HCT116 (cell line): ENCODE measurements at regions not wholly inside any gene's neighbourhood (a gene's known extent, or its start where the extent isn't known, plus 50 kb on each side); places are given as distances from the start of the nearest gene placed in this dataset.
"Not testable (repeated sequence)": the region's sequence is repeated elsewhere in the genome, so short reads cannot be mapped to it uniquely, and the experiment has no call there.

Source experiments
- ATAC-seq: fragments of 200-7000 bp; cut with Tn5 transposase; 2 replicates; pipeline ENCODE4 v1.9.1; 2020; ENCODE audit warnings: mild to moderate bottlenecking, moderate library complexity
- BruUV-seq: library from RNA; stranded (reverse); fragments of 400-500 nt; replicated peaks from 2 replicates; lab custom pipeline; 2021; lab: Mats Ljungman, UMichigan
- CTCF ChIA-PET: fragments of 300-600 bp; sonication (Branson Sonifier 250); formaldehyde crosslinking; loops from one replicate; lab custom pipeline; 2021; ENCODE audit warnings: antibody characterized with exemption; lab: Charles Lee
- POLR2A ChIA-PET: fragments of 300-600, 350-600 bp; sonication (Branson Sonifier 250); formaldehyde crosslinking; loops from one replicate; lab custom pipeline; 2021; ENCODE audit warnings: antibody characterized with exemption; lab: Charles Lee
- RAD21 ChIA-PET, 2 experiments: fragments of 300-600 bp; sonication (Branson Sonifier 250); formaldehyde crosslinking; loops; one replicate each; lab custom pipeline; 2023; ENCODE audit warnings: low total read pairs in 2 of 2; ENCODE audit not compliant: uncharacterized antibody in 2 of 2, unreplicated experiment in 2 of 2, low non-redundant PET in 1 of 2; lab: Charles Lee
- DNase-seq: peaks from one replicate; pipeline ENCODE4 v3.0.0-alpha.2; 2010; ENCODE audit warnings: low read depth, low spot score
- H2AFZ ChIP-seq: fragments of 200-600 bp; shearing (Covaris generic), sonication (generic); 2 replicates; pipeline ENCODE4 v1.6.1; 2017; ENCODE audit warnings: low read depth, mixed run types, mixed read lengths, antibody characterized with exemption, low read length; ENCODE audit not compliant: poor library complexity, severe bottlenecking
- H3K27ac ChIP-seq: 2 replicates; pipeline ENCODE4 v1.5.1; 2012; ENCODE audit warnings: low read depth, low read length
- H3K27me3 ChIP-seq: fragments of 200-600 bp; sonication (generic); 2 replicates; pipeline ENCODE4 v1.6.1; 2016; ENCODE audit warnings: mixed run types, low read length, mixed read lengths; ENCODE audit not compliant: insufficient read depth
- H3K36me3 ChIP-seq, 2 experiments: fragments of 200-500 bp in 1 of 2; fragments of 200-600 bp in 1 of 2; sonication (Bioruptor generic) in 1 of 2; sonication (generic) in 1 of 2; 2 replicates each; pipeline versions ENCODE4 v1.5.1 to v1.6.1; 2014 to 2016; ENCODE audit warnings: low read length in 2 of 2, inconsistent platforms in 1 of 2, mixed read lengths in 1 of 2, mixed run types in 1 of 2; ENCODE audit not compliant: insufficient read depth in 2 of 2, control insufficient read depth in 1 of 2
- H3K4me1 ChIP-seq, 2 experiments: fragments of 200-600 bp in 1 of 2; sonication (generic) in 1 of 2; 2 replicates each; pipeline versions ENCODE4 v1.5.1 to v1.6.1; 2012 to 2017; ENCODE audit warnings: low read length in 2 of 2, inconsistent platforms in 1 of 2, mild to moderate bottlenecking in 1 of 2, mixed read lengths in 1 of 2, mixed run types in 1 of 2, moderate library complexity in 1 of 2; ENCODE audit not compliant: insufficient read depth in 2 of 2, control insufficient read depth in 1 of 2
- H3K4me2 ChIP-seq: fragments of 200-600 bp; sonication (generic); 2 replicates; pipeline ENCODE4 v1.6.1; 2017; ENCODE audit warnings: mixed run types, low read length, mixed read lengths
- H3K4me3 ChIP-seq, 2 experiments: fragments of 200-600 bp in 1 of 2; sonication (generic) in 1 of 2; replicated peaks in 1 of 2; 2 replicates each; pipeline ENCODE4 v1.5.1; 2011 to 2016; ENCODE audit warnings: low read length in 2 of 2, control low read depth in 1 of 2, low read depth in 1 of 2, mild to moderate bottlenecking in 1 of 2, mixed read lengths in 1 of 2, mixed run types in 1 of 2
- H3K79me2 ChIP-seq: fragments of 200-600 bp; sonication (generic); 2 replicates; pipeline ENCODE4 v1.6.1; 2017; ENCODE audit warnings: mild to moderate bottlenecking, mixed run types, low read length, moderate library complexity, mixed read lengths; ENCODE audit not compliant: insufficient read depth
- H3K9ac ChIP-seq: fragments of 200-600 bp; sonication (generic); 2 replicates; pipeline ENCODE4 v1.6.1; 2016; ENCODE audit warnings: low read length, mixed read lengths
- H3K9me2 ChIP-seq: fragments of 200-600 bp; sonication (generic), shearing (Covaris generic); 2 replicates; pipeline ENCODE4 v1.6.1; 2017; ENCODE audit warnings: mixed run types, mild to moderate bottlenecking, moderate library complexity; ENCODE audit not compliant: insufficient read depth
- H3K9me3 ChIP-seq, 2 experiments: fragments of 200-500 bp in 1 of 2; fragments of 200-600 bp in 1 of 2; sonication (Bioruptor generic) in 1 of 2; sonication (generic) in 1 of 2; 2 replicates each; pipeline ENCODE4 v1.6.1; 2014 to 2017; ENCODE audit warnings: low read length in 2 of 2, mixed read lengths in 2 of 2, inconsistent platforms in 1 of 2, low read depth in 1 of 2, mild to moderate bottlenecking in 1 of 2, mixed run types in 1 of 2, moderate library complexity in 1 of 2; ENCODE audit not compliant: control insufficient read depth in 1 of 2, insufficient read depth in 1 of 2
- H4K20me1 ChIP-seq: fragments of 200-600 bp; sonication (generic), shearing (Covaris generic); 2 replicates; pipeline ENCODE4 v1.6.1; 2017; ENCODE audit warnings: mixed run types, mild to moderate bottlenecking, moderate library complexity; ENCODE audit not compliant: insufficient read depth
- CBX3 ChIP-seq: IDR thresholded peaks from 2 replicates; pipeline ENCODE4 v1.6.1; 2012; ENCODE audit warnings: low read depth
- CEBPB ChIP-seq: IDR thresholded peaks from 2 replicates; pipeline ENCODE4 v1.6.1; 2012; ENCODE audit warnings: low read depth
- EGR1 ChIP-seq: IDR thresholded peaks from 2 replicates; pipeline ENCODE4 v1.6.1; 2012; ENCODE audit warnings: low read depth
- ELF1 ChIP-seq: IDR thresholded peaks from 2 replicates; pipeline ENCODE4 v1.6.1; 2012; ENCODE audit warnings: low read depth, borderline replicate concordance
- EZH2 ChIP-seq: fragments of 200-600 bp; sonication (generic); IDR thresholded peaks from 2 replicates; pipeline ENCODE4 v1.6.1; 2017; ENCODE audit warnings: antibody characterized with exemption, mixed run types
- JUND ChIP-seq: IDR thresholded peaks from 2 replicates; pipeline ENCODE4 v1.6.1; 2012
- POLR2A ChIP-seq: IDR thresholded peaks from 2 replicates; pipeline ENCODE4 v1.7.0; 2011; ENCODE audit warnings: borderline replicate concordance; ENCODE audit not compliant: insufficient read depth, insufficient read length; ENCODE audit errors: extremely low read depth
- ZFX ChIP-seq: fragments of 450-650 bp; IDR thresholded peaks from 2 replicates; pipeline ENCODE4 v1.6.1; 2017
- ZNF274 ChIP-seq: fragments of 200-500 bp; sonication (Bioruptor generic); IDR thresholded peaks from 2 replicates; pipeline ENCODE4 v1.6.1; 2014; ENCODE audit warnings: mild to moderate bottlenecking, low read depth, low read length, inconsistent platforms
- intact Hi-C: fragments of 100-400 bp; cut with micrococcal nuclease; formaldehyde crosslinking; loops from 2 replicates; pipeline ENCODE4 v1.10.0; 2022
- TF ChIP-seq, protein P1 (sequence below): IDR thresholded peaks from 2 replicates; pipeline ENCODE4 v1.6.1; 2012
- TF ChIP-seq, protein P2 (sequence below): IDR thresholded peaks from 2 replicates; pipeline ENCODE4 v1.6.1; 2012; ENCODE audit warnings: low read depth

GRCh38 chr5:120173125-120173524, 291.0 kb upstream of the PRR16 start:
- Histone ChIP-seq H2AFZ (no peak overlapping the region), H3K9me3 (no peaks in the 10 kb centered on the region), H3K9me2 (no peaks in the 10 kb centered on the region), H3K79me2 (no peaks in the 10 kb centered on the region), H4K20me1 (no peaks in the 10 kb centered on the region), H3K27ac (no peak overlapping the region), H3K4me3 (no peak overlapping the region), H3K4me2 (no peak overlapping the region), H3K4me1 (no peaks in the 10 kb centered on the region), H3K9ac (no peak overlapping the region), H3K27me3 (no peaks in the 10 kb centered on the region), H3K36me3 (no peaks in the 10 kb centered on the region)
- DNase-seq, result no peak
- ATAC-seq, result no peak
- ChIA-PET POLR2A (no interaction called here), RAD21 (no interaction called here), CTCF (no interaction called here)
- no TSS peak for BruUV-seq
- TF ChIP-seq, protein P1, sequence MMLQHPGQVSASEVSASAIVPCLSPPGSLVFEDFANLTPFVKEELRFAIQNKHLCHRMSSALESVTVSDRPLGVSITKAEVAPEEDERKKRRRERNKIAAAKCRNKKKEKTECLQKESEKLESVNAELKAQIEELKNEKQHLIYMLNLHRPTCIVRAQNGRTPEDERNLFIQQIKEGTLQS, result no peak
- no peak for TF ChIP-seq ZFX
- TF ChIP-seq ELF1, result no peak
- TF ChIP-seq EGR1, result no peak
- intact Hi-C loops, result no loop called here

- no peak for DNase-seq
- H3K9ac ChIP-seq, result no peak overlapping the region
- ChIA-PET CTCF (no interaction called here), RAD21 (no interaction called here), POLR2A (no interaction called here)
- no peaks in the 10 kb centered on the region for H3K9me3 ChIP-seq
- H3K4me1 ChIP-seq, result no peaks in the 10 kb centered on the region
- no peak overlapping the region for H3K4me2 ChIP-seq
- no TSS peak for BruUV-seq
- no peak overlapping the region for H3K27ac ChIP-seq
- no peaks in the 10 kb centered on the region for H3K27me3 ChIP-seq
- H2AFZ ChIP-seq, result no peak overlapping the region
- no peak for ATAC-seq
- no peaks in the 10 kb centered on the region for H3K36me3 ChIP-seq
- no peaks in the 10 kb centered on the region for H3K9me2 ChIP-seq
- TF ChIP-seq JUND (no peak), EGR1 (no peak), EZH2 (no peak), ZNF274 (no peak), POLR2A (no peak), CBX3 (no peak), ELF1 (no peak), CEBPB (no peak)
- TF ChIP-seq, protein P2, sequence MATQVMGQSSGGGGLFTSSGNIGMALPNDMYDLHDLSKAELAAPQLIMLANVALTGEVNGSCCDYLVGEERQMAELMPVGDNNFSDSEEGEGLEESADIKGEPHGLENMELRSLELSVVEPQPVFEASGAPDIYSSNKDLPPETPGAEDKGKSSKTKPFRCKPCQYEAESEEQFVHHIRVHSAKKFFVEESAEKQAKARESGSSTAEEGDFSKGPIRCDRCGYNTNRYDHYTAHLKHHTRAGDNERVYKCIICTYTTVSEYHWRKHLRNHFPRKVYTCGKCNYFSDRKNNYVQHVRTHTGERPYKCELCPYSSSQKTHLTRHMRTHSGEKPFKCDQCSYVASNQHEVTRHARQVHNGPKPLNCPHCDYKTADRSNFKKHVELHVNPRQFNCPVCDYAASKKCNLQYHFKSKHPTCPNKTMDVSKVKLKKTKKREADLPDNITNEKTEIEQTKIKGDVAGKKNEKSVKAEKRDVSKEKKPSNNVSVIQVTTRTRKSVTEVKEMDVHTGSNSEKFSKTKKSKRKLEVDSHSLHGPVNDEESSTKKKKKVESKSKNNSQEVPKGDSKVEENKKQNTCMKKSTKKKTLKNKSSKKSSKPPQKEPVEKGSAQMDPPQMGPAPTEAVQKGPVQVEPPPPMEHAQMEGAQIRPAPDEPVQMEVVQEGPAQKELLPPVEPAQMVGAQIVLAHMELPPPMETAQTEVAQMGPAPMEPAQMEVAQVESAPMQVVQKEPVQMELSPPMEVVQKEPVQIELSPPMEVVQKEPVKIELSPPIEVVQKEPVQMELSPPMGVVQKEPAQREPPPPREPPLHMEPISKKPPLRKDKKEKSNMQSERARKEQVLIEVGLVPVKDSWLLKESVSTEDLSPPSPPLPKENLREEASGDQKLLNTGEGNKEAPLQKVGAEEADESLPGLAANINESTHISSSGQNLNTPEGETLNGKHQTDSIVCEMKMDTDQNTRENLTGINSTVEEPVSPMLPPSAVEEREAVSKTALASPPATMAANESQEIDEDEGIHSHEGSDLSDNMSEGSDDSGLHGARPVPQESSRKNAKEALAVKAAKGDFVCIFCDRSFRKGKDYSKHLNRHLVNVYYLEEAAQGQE, result no peak
- H3K79me2 ChIP-seq, result no peaks in the 10 kb centered on the region
- intact Hi-C loops, result no loop called here
- H3K4me3 ChIP-seq, result no peak overlapping the region
- H4K20me1 ChIP-seq, result no peaks in the 10 kb centered on the region
Observed at GRCh38 chr5:120174089-120174488, 290.0 kb upstream of the PRR16 start.

- ATAC-seq, H3K9me2 ChIP-seq, H3K27me3 ChIP-seq, H3K4me1 ChIP-seq, H4K20me1 ChIP-seq, CTCF ChIA-PET, H3K79me2 ChIP-seq, RAD21 ChIA-PET, BruUV-seq, H3K9ac ChIP-seq, POLR2A ChIA-PET, DNase-seq, H3K36me3 ChIP-seq, H2AFZ ChIP-seq, H3K4me2 ChIP-seq, H3K27ac ChIP-seq, H3K9me3 ChIP-seq, intact Hi-C loops, H3K4me3 ChIP-seq: not testable (repeated sequence)
Observed at GRCh38 chr5:120181238-120181637, 282.9 kb upstream of the PRR16 start.
